Suprapubic skin (tissue), 4 donors: ENCODE measurements at regions not wholly inside any gene's neighbourhood (a gene's known extent, or its start where the extent isn't known, plus 50 kb on each side); places are given as distances from the start of the nearest gene placed in this dataset.

Source experiments
- POLR2A ChIP-seq, 2 donors: fragments of 450-650 bp; IDR thresholded peaks; one replicate each; pipeline ENCODE4 v1.6.1; 2017; ENCODE audit warnings: antibody characterized with exemption in 2 of 2, mild to moderate bottlenecking in 2 of 2, moderate library complexity in 2 of 2
- POLR2AphosphoS5 ChIP-seq, 3 donors: sonication (generic); formaldehyde crosslinking; IDR thresholded peaks; one replicate each; pipeline ENCODE4 v1.6.1; 2017; ENCODE audit warnings: antibody characterized with exemption in 3 of 3
- TF ChIP-seq, protein P1 (sequence below), 2 donors: fragments of 200-600 bp in 1 of 2; fragments of 450-650 bp in 1 of 2; sonication (generic) in 1 of 2; IDR thresholded peaks; one replicate each; pipeline ENCODE4 v1.5.1; 2016 to 2019; ENCODE audit warnings: antibody characterized with exemption in 2 of 2, mild to moderate bottlenecking in 1 of 2, moderate library complexity in 1 of 2

DNA sequence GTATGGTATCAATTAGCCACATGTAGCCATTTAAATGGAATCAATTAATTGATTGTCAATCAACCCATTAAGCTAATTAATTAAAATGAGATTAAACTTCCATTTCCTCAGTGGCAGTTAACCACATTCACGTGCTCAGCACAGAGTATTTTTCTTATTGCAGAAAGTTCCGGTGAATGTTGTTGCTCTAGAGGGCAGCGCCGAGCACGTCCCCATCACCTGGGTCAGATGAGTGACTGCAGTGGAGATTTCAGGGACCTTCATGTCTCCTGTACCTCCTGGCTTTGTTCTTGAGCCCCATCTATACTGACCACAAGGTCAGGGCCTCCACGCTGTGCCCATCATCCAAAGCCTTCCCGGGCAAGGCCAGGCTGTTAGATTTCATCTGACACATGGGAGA lies 168.8 kb upstream of the MKI67 start:
- TF ChIP-seq POLR2A (IDR thresholded peaks at IDR 0.05) (no peak), POLR2AphosphoS5 (IDR thresholded peaks at IDR 0.05) (no peak)
- TF ChIP-seq, protein P1, sequence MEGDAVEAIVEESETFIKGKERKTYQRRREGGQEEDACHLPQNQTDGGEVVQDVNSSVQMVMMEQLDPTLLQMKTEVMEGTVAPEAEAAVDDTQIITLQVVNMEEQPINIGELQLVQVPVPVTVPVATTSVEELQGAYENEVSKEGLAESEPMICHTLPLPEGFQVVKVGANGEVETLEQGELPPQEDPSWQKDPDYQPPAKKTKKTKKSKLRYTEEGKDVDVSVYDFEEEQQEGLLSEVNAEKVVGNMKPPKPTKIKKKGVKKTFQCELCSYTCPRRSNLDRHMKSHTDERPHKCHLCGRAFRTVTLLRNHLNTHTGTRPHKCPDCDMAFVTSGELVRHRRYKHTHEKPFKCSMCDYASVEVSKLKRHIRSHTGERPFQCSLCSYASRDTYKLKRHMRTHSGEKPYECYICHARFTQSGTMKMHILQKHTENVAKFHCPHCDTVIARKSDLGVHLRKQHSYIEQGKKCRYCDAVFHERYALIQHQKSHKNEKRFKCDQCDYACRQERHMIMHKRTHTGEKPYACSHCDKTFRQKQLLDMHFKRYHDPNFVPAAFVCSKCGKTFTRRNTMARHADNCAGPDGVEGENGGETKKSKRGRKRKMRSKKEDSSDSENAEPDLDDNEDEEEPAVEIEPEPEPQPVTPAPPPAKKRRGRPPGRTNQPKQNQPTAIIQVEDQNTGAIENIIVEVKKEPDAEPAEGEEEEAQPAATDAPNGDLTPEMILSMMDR (IDR thresholded peaks at IDR 0.05): no peak
